T-cell (primary cell): ENCODE measurements at regions not wholly inside any gene's neighbourhood (a gene's known extent, or its start where the extent isn't known, plus 50 kb on each side); places are given as distances from the start of the nearest gene placed in this dataset.
"Not testable (repeated sequence)": the region's sequence is repeated elsewhere in the genome, so short reads cannot be mapped to it uniquely, and the experiment has no call there.

Experiments
- ATAC-seq, 4 experiments: fragments of 200-7000 bp in 3 of 4; fragments of 150-1000 bp in 1 of 4; cut with Tn5 transposase; replicated peaks in 1 of 4; 1 replicate in 3 of 4; 2 replicates in 1 of 4; pipeline ENCODE4 v1.10.0; 2021; ENCODE audit warnings: moderate library complexity in 3 of 4, mild to moderate bottlenecking in 2 of 4, moderate number of reproducible peaks in 1 of 4
- CTCF ChIA-PET, 2 donors: fragments of 300-600 bp; sonication (Branson Sonifier 250); formaldehyde crosslinking; loops; one replicate each; lab custom pipeline; 2022; ENCODE audit warnings: antibody characterized with exemption in 2 of 2; lab: Charles Lee
- POLR2A ChIA-PET, 2 donors: fragments of 300-600 bp; sonication (Branson Sonifier 250); formaldehyde crosslinking; loops; one replicate each; lab custom pipeline; 2022; ENCODE audit warnings: antibody characterized with exemption in 2 of 2; lab: Charles Lee
- DNase-seq, 35 experiments: peaks; one replicate each; pipeline versions ENCODE4 v3.0.0 to v3.0.0-alpha.2; 2013 to 2023
- H3K27ac ChIP-seq: one replicate; pipeline ENCODE4 v1.5.1; 2013; ENCODE audit warnings: low read length
- H3K27me3 ChIP-seq, 2 experiments: replicated peaks in 1 of 2; 1 replicate in 1 of 2; 2 replicates in 1 of 2; pipeline versions ENCODE4 v1.6.1 to v1.7.0; 2013; ENCODE audit warnings: low read length in 1 of 2, mixed read lengths in 1 of 2; ENCODE audit not compliant: control insufficient read depth in 2 of 2, insufficient read depth in 2 of 2; ENCODE audit errors: extremely low read depth in 1 of 2
- H3K36me3 ChIP-seq, 2 donors: 1 replicate in 1 of 2; 2 replicates in 1 of 2; pipeline versions ENCODE4 v1.6.1 to v1.7.0; 2013; ENCODE audit warnings: low read length in 1 of 2; ENCODE audit not compliant: control insufficient read depth in 2 of 2, insufficient read depth in 1 of 2; ENCODE audit errors: extremely low read depth in 1 of 2
- H3K4me1 ChIP-seq, 2 experiments: 1 replicate in 1 of 2; 2 replicates in 1 of 2; pipeline versions ENCODE4 v1.6.1 to v1.7.0; 2013; ENCODE audit warnings: low read length in 2 of 2, mixed read lengths in 1 of 2; ENCODE audit not compliant: insufficient read depth in 2 of 2, control insufficient read depth in 1 of 2; ENCODE audit errors: extremely low read depth in 1 of 2
- H3K4me3 ChIP-seq, 2 donors: 1 replicate in 1 of 2; 2 replicates in 1 of 2; pipeline versions ENCODE4 v1.5.1 to v1.7.0; 2013; ENCODE audit warnings: mild to moderate bottlenecking in 2 of 2, low read length in 1 of 2, moderate library complexity in 1 of 2; ENCODE audit not compliant: control insufficient read depth in 1 of 2; ENCODE audit errors: extremely low read depth in 1 of 2
- H3K9me3 ChIP-seq: 2 replicates; pipeline ENCODE4 v1.7.0; 2013
- H3K27ac Mint-ChIP-seq, 2 donors: one replicate each; pipeline ENCODE4 v1.8.0; 2020 to 2021; ENCODE audit warnings: mild to moderate bottlenecking in 2 of 2, mixed read lengths in 2 of 2
- H3K27me3 Mint-ChIP-seq, 2 donors: one replicate each; pipeline ENCODE4 v1.8.0; 2021 to 2022; ENCODE audit warnings: mixed read lengths in 2 of 2
- H3K36me3 Mint-ChIP-seq: one replicate; pipeline ENCODE4 v1.8.0; 2021; ENCODE audit warnings: mixed read lengths
- H3K4me1 Mint-ChIP-seq, 3 donors: one replicate each; pipeline ENCODE4 v1.8.0; 2020 to 2022; ENCODE audit warnings: mixed read lengths in 3 of 3, mild to moderate bottlenecking in 1 of 3
- H3K4me3 Mint-ChIP-seq, 3 donors: one replicate each; pipeline ENCODE4 v1.8.0; 2020 to 2022; ENCODE audit warnings: mild to moderate bottlenecking in 3 of 3, mixed read lengths in 3 of 3, moderate library complexity in 3 of 3
- H3K9me3 Mint-ChIP-seq, 3 donors: one replicate each; pipeline ENCODE4 v1.8.0; 2020 to 2022; ENCODE audit warnings: mixed read lengths in 3 of 3
- WGBS: methylation state at CpG from one replicate; pipeline ENCODE4 v1.1.5; 2013; ENCODE audit warnings: missing lambda C conversion rate; ENCODE audit not compliant: insufficient coverage; 5-methylcytosine and 5-hydroxymethylcytosine counted together

DNA sequence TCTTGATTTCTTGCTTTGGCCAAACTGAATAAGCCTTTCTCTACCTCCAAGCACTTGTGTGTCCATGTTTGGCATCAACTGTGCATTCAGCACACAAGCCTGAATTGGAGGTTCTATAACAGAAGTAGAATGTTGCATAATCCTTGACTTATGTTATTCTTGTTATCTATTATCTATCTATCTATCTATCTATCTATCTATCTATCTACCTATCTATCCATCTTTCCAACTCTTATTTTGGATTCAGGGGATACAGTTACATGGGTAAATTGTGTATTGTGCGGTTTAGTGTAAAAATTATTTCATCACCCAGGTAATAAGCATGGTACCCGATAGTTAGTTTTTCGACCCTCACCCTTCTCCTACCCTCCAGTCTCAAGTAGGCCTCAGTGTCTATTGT is 319.6 kb downstream of the PTH2R start:
- no peak overlapping the region for H3K4me3 Mint-ChIP-seq
- H3K4me1 ChIP-seq: no peaks in the 10 kb centered on the region
- ATAC-seq (no peak), DNase-seq (no peak)
- no peaks in the 10 kb centered on the region for H3K9me3 ChIP-seq
- H3K9me3 Mint-ChIP-seq: peaks cover 0 to 10% (median 3%) of the 10 kb centered on the region in 3 donors
- ChIA-PET CTCF (no interaction called here), POLR2A (no interaction called here)
- WGBS: no CpG with 5 or more reads among the region's 3 CpGs
- no peak overlapping the region for H3K27ac ChIP-seq
- no peak overlapping the region for H3K27ac Mint-ChIP-seq
- H3K36me3 ChIP-seq: no peaks in the 10 kb centered on the region
- no peak overlapping the region for H3K4me3 ChIP-seq
- no peaks in the 10 kb centered on the region for H3K36me3 Mint-ChIP-seq
- H3K4me1 Mint-ChIP-seq: no peaks in the 10 kb centered on the region
- H3K27me3 Mint-ChIP-seq: no peaks in the 10 kb centered on the region
- no peaks in the 10 kb centered on the region for H3K27me3 ChIP-seq

DNA sequence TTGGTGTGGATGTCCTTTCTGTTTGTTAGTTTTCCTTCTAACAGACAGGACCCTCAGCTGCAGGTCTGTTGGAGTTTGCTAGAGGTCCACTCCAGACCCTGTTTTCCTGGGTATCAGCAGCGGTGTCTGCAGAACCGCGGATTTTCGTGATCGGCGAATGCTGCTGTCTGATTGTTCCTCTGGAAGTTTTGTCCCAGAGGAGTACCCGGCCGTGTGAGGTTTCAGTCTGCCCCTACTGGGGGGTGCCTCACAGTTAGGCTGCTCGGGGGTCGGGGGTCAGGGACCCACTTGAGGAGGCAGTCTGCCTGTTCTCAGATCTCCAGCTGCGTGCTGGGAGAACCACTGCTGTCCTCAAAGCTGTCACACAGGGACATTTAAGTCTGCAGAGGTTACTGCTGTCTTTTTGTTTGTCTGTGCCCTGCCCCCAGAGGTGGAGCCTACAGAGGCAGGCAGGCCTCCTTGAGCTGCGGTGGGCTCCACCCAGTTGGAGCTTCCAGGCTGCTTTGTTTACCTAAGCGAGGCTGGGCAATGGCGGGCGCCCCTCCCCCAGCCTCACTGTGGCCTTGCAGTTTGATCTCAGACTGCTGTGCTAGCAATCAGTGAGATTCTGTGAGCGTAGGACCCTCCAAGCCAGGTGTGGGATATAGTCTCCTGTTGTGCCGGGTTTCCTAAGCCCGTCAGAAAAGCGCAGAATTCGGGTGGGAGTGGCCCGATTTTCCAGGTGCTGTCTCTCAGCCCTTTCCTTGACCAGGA is 345.2 kb downstream of the PTH2R start:
- CTCF ChIA-PET, H3K4me1 ChIP-seq, H3K4me3 Mint-ChIP-seq, POLR2A ChIA-PET, H3K27ac ChIP-seq, H3K27me3 Mint-ChIP-seq, H3K4me3 ChIP-seq, ATAC-seq, H3K36me3 Mint-ChIP-seq, H3K27me3 ChIP-seq, H3K27ac Mint-ChIP-seq, DNase-seq, H3K36me3 ChIP-seq, H3K9me3 ChIP-seq, H3K4me1 Mint-ChIP-seq: not testable (repeated sequence)
- H3K9me3 Mint-ChIP-seq: peaks cover 6 to 17% (median 16%) of the 10 kb centered on the region in 3 donors
- 93% methylated on average over 20 of the region's 21 CpGs for WGBS

DNA sequence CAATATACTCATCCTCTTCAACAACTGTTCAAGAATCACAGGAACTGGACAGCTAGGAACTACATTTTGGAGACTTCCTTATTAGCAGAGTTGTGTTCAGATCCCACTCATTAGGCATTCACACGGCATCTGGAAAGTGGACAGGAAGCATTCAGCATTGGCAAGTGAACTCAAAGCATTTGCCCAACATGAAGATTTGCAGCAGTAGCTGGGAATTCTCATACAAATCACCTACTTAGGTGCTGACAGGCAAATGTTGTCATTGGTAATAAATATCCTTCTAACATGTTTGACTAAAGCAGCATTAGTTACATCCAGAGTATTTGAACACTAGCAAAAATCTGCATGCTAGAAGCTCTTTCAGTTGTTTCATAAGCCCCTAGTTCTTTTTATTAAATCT is 350.8 kb downstream of the PTH2R start:
- no peaks in the 10 kb centered on the region for H3K9me3 ChIP-seq
- Mint-ChIP-seq H3K4me1 (no peaks in the 10 kb centered on the region), H3K9me3 (peaks cover 12 to 17% (median 15%) of the 10 kb centered on the region in 3 donors), H3K4me3 (no peak overlapping the region), H3K36me3 (no peaks in the 10 kb centered on the region), H3K27me3 (no peaks in the 10 kb centered on the region), H3K27ac (no peak overlapping the region)
- no peaks in the 10 kb centered on the region for H3K27me3 ChIP-seq
- H3K4me1 ChIP-seq: no peaks in the 10 kb centered on the region
- no peak for DNase-seq
- H3K27ac ChIP-seq: no peak overlapping the region
- POLR2A ChIA-PET: no interaction called here
- no peak for ATAC-seq
- 83% methylated on average over 1 of the region's 1 CpG for WGBS
- H3K36me3 ChIP-seq: no peaks in the 10 kb centered on the region
- H3K4me3 ChIP-seq: no peak overlapping the region
- CTCF ChIA-PET: no interaction called here

DNA sequence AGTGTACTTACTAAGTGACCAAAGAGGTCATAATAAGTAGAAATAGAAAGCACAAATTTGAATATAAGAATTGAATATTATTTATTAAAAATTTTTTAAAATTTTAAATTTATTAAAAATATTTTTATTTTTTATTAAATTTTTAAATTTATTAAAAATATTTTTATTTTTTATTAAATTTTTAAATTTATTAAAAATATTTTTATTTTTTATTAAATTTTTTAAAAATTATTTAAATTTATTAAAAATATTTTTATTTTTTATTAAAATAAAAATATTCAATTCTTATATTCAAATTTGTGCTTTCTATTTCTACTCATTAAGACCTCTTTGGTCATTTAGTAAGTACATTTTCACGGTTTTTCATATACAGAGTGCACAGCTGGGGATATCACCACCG is 366.5 kb downstream of the PTH2R start:
- H3K4me3 ChIP-seq, H3K27ac ChIP-seq, POLR2A ChIA-PET, H3K4me1 ChIP-seq, H3K4me1 Mint-ChIP-seq, CTCF ChIA-PET, H3K36me3 ChIP-seq, H3K9me3 ChIP-seq, H3K36me3 Mint-ChIP-seq, H3K27me3 Mint-ChIP-seq, H3K27ac Mint-ChIP-seq, H3K27me3 ChIP-seq, H3K4me3 Mint-ChIP-seq, DNase-seq, ATAC-seq: not testable (repeated sequence)
- no CpG with 5 or more reads among the region's 2 CpGs for WGBS
- peaks cover 2 to 22% (median 5%) of the 10 kb centered on the region in 3 donors for H3K9me3 Mint-ChIP-seq

DNA sequence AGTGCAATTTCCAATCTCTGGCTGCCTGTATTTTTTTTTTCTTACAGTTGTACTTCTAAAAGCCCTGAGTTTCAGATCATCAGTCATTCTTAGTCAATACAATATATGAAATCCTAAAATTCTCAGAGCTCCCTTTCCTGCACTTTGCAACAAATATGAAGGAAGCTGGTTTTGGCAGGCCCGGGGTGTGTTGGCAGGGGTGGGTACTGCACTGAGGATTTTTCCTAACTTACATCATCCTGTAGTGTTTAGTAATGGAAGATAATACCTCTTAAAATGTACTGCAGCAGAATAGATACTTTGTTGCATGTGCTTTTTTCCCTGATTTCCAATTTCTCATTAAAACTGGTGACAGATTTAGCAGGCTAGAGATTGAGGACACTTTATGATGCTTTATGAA is 374.6 kb downstream of the PTH2R start:
- Mint-ChIP-seq H3K27ac (no peak overlapping the region), H3K4me3 (no peak overlapping the region), H3K36me3 (no peaks in the 10 kb centered on the region), H3K4me1 (no peaks in the 10 kb centered on the region), H3K9me3 (peaks cover 0 to 16% (median 10%) of the 10 kb centered on the region in 3 donors), H3K27me3 (no peaks in the 10 kb centered on the region)
- H3K27ac ChIP-seq: no peak overlapping the region
- WGBS: no CpG with 5 or more reads among the region's 1 CpG
- no peaks in the 10 kb centered on the region for H3K27me3 ChIP-seq
- no peaks in the 10 kb centered on the region for H3K4me1 ChIP-seq
- no peak for ATAC-seq
- ChIA-PET POLR2A (no interaction called here), CTCF (no interaction called here)
- H3K9me3 ChIP-seq: no peaks in the 10 kb centered on the region
- H3K4me3 ChIP-seq: no peak overlapping the region
- no peaks in the 10 kb centered on the region for H3K36me3 ChIP-seq
- DNase-seq: no peak

DNA sequence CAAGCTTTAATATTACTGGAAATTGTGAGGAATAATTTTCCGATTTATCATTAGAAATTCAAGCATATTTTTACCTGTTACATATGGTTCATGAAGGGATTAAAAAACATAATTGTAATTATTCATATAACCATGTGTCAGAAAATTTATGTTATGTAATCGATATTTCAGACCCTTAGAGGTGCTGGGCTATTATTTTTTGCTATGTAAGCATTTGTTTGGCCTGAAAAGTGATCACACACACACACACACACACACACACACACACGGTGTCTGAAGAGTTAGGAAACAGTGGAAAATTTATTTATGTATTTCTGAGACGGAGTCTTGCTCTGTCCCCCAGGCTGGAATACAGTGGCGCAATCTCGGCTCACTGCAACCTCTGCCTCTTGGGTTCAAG is 375.5 kb downstream of the PTH2R start:
- Mint-ChIP-seq H3K27me3 (no peaks in the 10 kb centered on the region), H3K4me3 (no peak overlapping the region), H3K9me3 (peaks cover under 1 to 13% (median 7%) of the 10 kb centered on the region in 3 donors), H3K36me3 (no peaks in the 10 kb centered on the region), H3K4me1 (no peaks in the 10 kb centered on the region), H3K27ac (no peak overlapping the region)
- H3K36me3 ChIP-seq: no peaks in the 10 kb centered on the region
- H3K27ac ChIP-seq: no peak overlapping the region
- no peaks in the 10 kb centered on the region for H3K9me3 ChIP-seq
- H3K4me3 ChIP-seq: no peak overlapping the region
- no CpG with 5 or more reads among the region's 6 CpGs for WGBS
- no peak for DNase-seq
- ChIA-PET POLR2A (no interaction called here), CTCF (no interaction called here)
- no peaks in the 10 kb centered on the region for H3K4me1 ChIP-seq
- no peaks in the 10 kb centered on the region for H3K27me3 ChIP-seq
- ATAC-seq: no peak

DNA sequence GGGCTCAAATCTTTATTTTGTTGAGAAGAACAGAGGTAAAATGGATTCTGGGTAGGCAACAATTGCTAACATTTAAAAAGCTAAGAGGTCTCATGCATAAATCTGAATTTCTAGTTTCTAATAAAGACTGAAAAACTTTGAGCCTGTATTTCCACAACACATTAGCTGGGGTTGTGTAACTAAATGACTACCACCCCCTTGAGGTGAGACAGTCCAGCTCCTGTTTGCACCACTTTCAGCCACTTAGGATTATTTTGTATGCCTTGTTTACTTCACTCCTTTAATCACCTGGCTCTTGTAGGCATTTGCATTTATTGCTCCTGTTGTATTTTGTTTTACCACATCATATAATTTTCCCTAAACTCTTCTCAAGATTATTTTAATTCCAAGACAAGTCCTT is 376.6 kb downstream of the PTH2R start:
- Histone ChIP-seq H3K4me3 (no peak overlapping the region), H3K4me1 (no peaks in the 10 kb centered on the region), H3K36me3 (no peaks in the 10 kb centered on the region), H3K27ac (no peak overlapping the region), H3K27me3 (no peaks in the 10 kb centered on the region), H3K9me3 (no peaks in the 10 kb centered on the region)
- H3K9me3 Mint-ChIP-seq: peaks cover 2 to 9% (median 8%) of the 10 kb centered on the region in 3 donors
- no peaks in the 10 kb centered on the region for H3K27me3 Mint-ChIP-seq
- no peak overlapping the region for H3K4me3 Mint-ChIP-seq
- DNase-seq: no peak
- ATAC-seq: no peak
- H3K27ac Mint-ChIP-seq: no peak overlapping the region
- CTCF ChIA-PET: no interaction called here
- H3K4me1 Mint-ChIP-seq: no peaks in the 10 kb centered on the region
- POLR2A ChIA-PET: no interaction called here
- H3K36me3 Mint-ChIP-seq: no peaks in the 10 kb centered on the region
